Adipose tissue (tissue), 3 donors: ENCODE measurements at regions not wholly inside any gene's neighbourhood (a gene's known extent, or its start where the extent isn't known, plus 50 kb on each side); places are given as distances from the start of the nearest gene placed in this dataset.

Source experiments
- H3K27ac ChIP-seq: one replicate; pipeline ENCODE4 v1.5.1; 2013; ENCODE audit warnings: low read depth, low read length
- WGBS, 3 donors: extraction: QIAGEN DNeasy Blood & Tissue Kit; methylation state at CpG; one replicate each; pipeline ENCODE4 v1.1.7; 2013; 5-methylcytosine and 5-hydroxymethylcytosine counted together
- donor health status: healthy with polysubstance abuse.
- donor health status: Bipolar disorder and iron deficiency.
- donor health status: healthy.

GRCh38 chr5:173714551-173715428, 98.3 kb upstream of the BOD1 start:
- 56 to 83% (median 64%) methylated on average over 12 of the region's 12 CpGs for WGBS, 3 donors

GRCh38 chr5:173715607-173716006, 99.2 kb upstream of the BOD1 start:
- WGBS, 3 donors, result 84 to 89% (median 88%) methylated on average over 7 of the region's 7 CpGs
- H3K27ac ChIP-seq, result no peak overlapping the region

More at GRCh38 chr5:173714551-173715428, 98.3 kb upstream of the BOD1 start:
- H3K27ac ChIP-seq, result no peak overlapping the region

GRCh38 chr5:173716058-173716682, 99.7 kb upstream of the BOD1 start:
- no peak overlapping the region for H3K27ac ChIP-seq
- 85 to 94% (median 93%) methylated on average over 10 of the region's 10 CpGs for WGBS, 3 donors

- H3K27ac ChIP-seq, result no peak overlapping the region
- WGBS, 3 donors, result 52 to 83% (median 55%) methylated on average over 10 of the region's 10 CpGs
Observed at GRCh38 chr5:173717959-173718358, 101.5 kb upstream of the BOD1 start.

- 88 to 90% (median 89%) methylated on average over 10 of the region's 10 CpGs for WGBS, 3 donors
- H3K27ac ChIP-seq, result no peak overlapping the region
Observed at GRCh38 chr5:173718469-173718868, 102.0 kb upstream of the BOD1 start.

- WGBS, 3 donors, result 43 to 81% (median 73%) methylated on average over 10 of the region's 10 CpGs
- no peak overlapping the region for H3K27ac ChIP-seq
Observed at GRCh38 chr5:173719731-173720082, 103.3 kb upstream of the BOD1 start.

- H3K27ac ChIP-seq, result no peak overlapping the region
- WGBS, 3 donors, result 67 to 88% (median 71%) methylated on average over 7 to 8 of the region's 8 CpGs
Observed at GRCh38 chr5:173720286-173720952, 104.0 kb upstream of the BOD1 start.

GRCh38 chr5:173720953-173721600, 104.6 kb upstream of the BOD1 start:
- no peak overlapping the region for H3K27ac ChIP-seq
- 57 to 83% (median 63%) methylated on average over 7 of the region's 7 CpGs for WGBS, 3 donors

GRCh38 chr5:173721601-173722232, 105.3 kb upstream of the BOD1 start:
- 67 to 73% (median 72%) methylated on average over 10 of the region's 10 CpGs for WGBS, 3 donors
- H3K27ac ChIP-seq, result no peak overlapping the region

- H3K27ac ChIP-seq, result no peak overlapping the region
- WGBS, 3 donors, result 85 to 92% (median 88%) methylated on average over 7 of the region's 7 CpGs
Observed at GRCh38 chr5:173726846-173727557, 110.6 kb upstream of the BOD1 start.

- 54 to 71% (median 70%) methylated on average over 9 of the region's 9 CpGs for WGBS, 3 donors
- no peak overlapping the region for H3K27ac ChIP-seq
Observed at GRCh38 chr5:173727839-173728778, 111.7 kb upstream of the BOD1 start.

GRCh38 chr5:173729079-173729765, 112.8 kb upstream of the BOD1 start:
- no peak overlapping the region for H3K27ac ChIP-seq
- WGBS, 3 donors, result 63 to 77% (median 69%) methylated on average over 10 of the region's 10 CpGs

GRCh38 chr5:173730632-173731298, 114.3 kb upstream of the BOD1 start:
- H3K27ac ChIP-seq, result no peak overlapping the region
- WGBS, 3 donors, result 88 to 97% (median 91%) methylated on average over 14 of the region's 14 CpGs

- no peak overlapping the region for H3K27ac ChIP-seq
- 73 to 82% (median 76%) methylated on average over 5 of the region's 5 CpGs for WGBS, 3 donors
Observed at GRCh38 chr5:173733021-173733420, 116.6 kb upstream of the BOD1 start.

- WGBS, 3 donors, result 72 to 89% (median 73%) methylated on average over 9 of the region's 9 CpGs
- H3K27ac ChIP-seq, result no peak overlapping the region
Observed at GRCh38 chr5:173733425-173733824, 117.0 kb upstream of the BOD1 start.
